ENCODE measurements at regions not wholly inside any gene's neighbourhood (a gene's known extent, or its start where the extent isn't known, plus 50 kb on each side); places are given as distances from the start of the nearest gene placed in this dataset.
A peak's percentile ranks its signal among the peaks of the same experiment; 100 is the strongest.
"Not testable (repeated sequence)": the region's sequence is repeated elsewhere in the genome, so short reads cannot be mapped to it uniquely, and the experiment has no call there.

DNA sequence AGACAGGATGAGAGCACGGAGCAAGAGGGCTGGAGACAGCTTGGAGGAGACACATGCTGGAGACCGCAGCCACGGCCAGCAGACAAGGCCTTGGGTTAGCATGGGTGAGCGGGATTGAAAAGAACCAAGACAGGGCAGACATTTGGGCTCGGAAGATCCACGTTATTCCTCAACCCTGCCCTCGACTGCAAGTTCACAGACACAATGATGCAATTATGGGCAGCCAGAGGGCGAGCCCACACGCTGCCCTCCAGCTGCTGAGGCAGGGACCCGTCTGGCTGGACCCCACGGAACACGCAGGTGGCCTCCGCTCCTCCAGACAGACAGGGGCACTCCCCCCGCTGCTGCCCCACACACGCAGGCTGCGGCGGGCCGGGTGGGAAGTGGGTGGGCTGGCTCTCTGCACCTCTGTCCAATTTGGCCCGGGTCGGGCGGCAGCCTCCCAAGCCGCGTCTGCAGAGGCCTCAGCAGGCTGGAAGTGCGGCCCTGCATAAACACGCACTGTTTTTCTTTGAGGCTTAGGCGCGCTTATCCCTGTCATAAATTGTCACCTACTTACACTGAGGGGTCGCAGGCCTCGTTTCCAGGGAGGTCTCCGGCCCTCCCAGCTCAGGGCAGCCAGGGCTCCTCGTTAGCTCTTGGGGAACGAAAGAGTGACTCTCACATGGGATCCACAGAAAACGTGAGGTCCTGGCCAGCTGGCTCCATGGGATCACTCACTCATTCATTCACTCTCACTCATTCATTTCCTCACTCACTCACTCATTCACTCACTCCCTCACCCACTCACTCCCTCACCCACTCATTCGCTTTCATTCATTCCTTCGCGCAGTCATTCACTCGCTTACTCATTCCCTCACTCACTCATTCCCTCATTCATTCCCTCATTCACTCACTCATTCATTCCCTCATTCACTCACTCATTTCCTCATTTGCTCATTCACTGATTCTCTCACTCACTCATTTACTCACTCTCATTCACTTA lies 303.9 kb downstream of the C16orf95 start:
- no peak for DNase-seq

DNA sequence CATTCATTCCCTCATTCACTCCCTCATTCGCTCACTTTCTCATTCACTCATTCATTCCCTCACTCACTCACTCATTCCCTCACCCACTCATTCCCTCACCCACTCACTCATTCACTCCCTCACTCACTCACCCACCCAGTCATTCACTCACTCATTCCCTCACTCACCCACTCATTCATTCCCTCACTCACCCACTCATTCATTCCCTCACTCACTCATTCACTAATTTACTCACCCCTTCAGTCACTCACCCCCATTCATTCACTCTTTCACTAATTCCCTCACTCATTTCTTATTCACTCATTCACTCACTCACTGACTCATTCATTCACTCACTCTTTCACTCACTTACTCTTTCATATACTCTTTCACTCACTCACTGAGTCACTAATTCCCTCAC lies 303.1 kb downstream of the C16orf95 start:
- DNase-seq = no peak

DNA sequence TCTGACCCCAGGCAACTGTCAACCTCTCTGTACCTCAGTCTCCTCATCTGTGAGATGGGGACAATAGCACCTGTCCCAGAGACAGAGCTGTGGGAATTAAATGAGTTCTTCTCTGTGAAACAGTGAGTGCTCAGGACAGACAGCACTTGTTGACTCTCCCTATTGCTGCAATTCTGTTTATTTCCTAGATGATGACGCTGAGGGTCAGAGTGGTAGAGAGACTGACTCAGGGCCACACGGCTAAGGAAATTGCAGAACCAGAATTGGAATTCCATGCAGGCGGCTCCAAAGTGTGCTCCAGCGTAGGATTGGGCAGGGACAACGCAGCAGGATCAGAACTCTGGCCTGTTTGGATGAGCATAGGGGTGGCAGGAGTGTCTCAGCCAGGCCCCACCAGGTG lies 302.2 kb downstream of the C16orf95 start:
- DNase-seq = no peak

DNA sequence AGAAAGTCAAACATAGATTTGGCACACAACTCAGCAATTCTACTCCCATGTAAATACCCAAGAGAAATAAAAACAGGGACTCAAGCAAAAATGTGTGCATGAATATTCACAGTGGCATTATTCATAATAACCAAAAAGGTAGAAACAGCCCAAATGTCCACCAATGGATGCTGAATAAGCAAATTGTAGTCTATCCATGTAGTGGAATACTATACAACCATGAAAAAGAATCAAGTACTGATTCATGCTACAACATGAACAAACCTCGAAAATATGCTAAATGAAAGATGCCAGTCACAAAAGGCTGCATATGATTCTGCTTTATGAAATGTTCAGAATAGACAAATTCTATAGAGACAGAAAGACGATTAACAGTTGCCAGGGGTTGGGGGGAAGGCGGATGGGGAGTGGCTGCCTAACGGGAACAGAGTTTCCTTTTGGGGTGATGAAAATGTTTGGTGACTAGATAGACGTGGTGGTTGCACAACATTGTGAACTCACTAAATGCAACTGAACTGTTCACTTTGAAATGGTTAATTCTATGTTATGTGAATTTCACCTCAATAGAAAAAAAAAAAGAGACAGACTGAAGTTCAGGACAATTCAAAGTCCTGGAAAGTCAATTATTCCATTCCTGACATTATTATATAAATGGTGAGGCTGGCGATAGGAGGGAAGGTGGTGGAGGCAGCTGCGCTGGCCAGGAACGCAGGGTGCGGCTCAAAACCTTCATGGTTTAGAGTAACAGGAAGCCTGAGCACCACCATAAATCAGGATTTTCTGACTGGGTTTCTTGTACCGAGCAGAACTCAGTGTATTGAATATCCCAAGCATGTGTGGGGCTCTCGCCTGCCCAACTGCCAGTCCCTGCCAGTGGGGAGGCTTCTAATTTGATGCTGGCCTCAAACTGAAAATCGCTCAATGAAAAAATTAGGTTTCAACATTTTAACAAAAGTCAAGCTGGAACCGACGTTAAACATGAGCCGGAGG lies 300.9 kb downstream of the C16orf95 start:
- no peak for DNase-seq

- peak; percentile 18 for DNase-seq
Observed at GRCh38 chr16:87017371-87018012, 299.7 kb downstream of the C16orf95 start.

DNA sequence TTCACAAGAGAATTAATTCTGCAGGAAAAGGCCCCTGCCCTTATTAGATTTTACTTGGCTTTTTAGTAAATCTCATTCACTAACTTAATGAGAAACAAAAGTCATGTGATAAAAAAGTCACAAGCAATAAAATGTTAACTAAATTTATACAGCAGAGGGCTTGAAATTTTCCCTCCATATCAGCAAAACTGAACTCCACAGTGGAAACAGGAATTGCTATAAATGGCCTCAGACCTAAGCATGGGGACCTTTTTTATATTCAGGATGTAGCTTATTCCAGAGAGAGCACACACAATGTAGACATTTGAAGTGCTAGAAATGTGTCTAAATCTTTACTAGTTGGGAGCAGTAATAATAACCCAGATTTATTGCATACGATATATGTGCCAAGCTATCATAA lies 291.5 kb downstream of the C16orf95 start:
- no peak for DNase-seq

- no peak for DNase-seq
Observed at GRCh38 chr16:87027056-87027616, 290.1 kb downstream of the C16orf95 start.

DNA sequence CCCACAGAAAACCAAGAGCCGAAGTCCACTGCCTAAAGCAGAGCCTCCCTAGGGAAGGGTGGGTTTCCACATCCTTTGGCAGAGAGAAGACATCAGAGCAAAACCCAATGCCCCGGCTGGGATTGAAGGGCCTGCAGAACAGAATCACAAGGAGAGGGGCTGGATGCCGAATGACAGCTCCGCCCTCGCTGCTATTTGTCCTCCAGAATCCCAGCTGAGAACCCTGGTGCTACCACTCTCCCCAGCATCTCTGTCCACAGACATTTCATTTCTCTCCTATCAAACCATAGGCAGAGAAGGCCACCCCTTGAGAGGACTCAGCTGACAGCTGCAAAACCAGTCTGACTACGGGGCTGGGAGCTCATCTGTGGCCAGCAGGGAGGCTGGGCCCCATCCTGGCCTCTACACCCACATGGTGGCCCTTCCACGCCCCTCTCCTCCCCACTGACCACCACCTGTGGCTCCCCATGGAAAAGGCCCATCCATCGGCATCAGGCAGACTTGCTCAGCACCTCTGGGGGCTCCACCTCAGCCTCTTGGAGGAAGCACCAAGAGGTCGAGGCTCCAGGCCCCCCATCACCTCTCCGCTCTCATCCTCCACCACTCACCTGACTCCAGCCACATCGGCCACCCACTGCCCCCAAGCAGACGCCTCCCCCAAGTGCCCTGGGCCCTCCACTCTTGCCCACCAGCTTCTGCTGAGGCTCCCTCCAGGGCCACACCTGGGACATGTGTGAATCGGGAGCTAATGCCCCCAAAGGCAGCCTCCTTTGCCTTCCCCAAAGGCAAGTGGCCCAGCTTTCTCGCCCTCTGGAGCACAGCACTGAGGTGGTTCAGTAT lies 288.5 kb downstream of the C16orf95 start:
- DNase-seq = no peak

- DNase-seq = no peak
Observed at GRCh38 chr16:87032554-87032953, 284.6 kb downstream of the C16orf95 start.

GRCh38 chr16:87033021-87033471 lies 284.1 kb downstream of the C16orf95 start:
- DNase-seq = no peak

GRCh38 chr16:87033541-87034300 lies 283.5 kb downstream of the C16orf95 start:
- no peak for DNase-seq

- no peak for DNase-seq
Observed at GRCh38 chr16:87034317-87034716, 282.9 kb downstream of the C16orf95 start.

GRCh38 chr16:87035053-87035452 lies 282.1 kb downstream of the C16orf95 start:
- no peak for DNase-seq

DNA sequence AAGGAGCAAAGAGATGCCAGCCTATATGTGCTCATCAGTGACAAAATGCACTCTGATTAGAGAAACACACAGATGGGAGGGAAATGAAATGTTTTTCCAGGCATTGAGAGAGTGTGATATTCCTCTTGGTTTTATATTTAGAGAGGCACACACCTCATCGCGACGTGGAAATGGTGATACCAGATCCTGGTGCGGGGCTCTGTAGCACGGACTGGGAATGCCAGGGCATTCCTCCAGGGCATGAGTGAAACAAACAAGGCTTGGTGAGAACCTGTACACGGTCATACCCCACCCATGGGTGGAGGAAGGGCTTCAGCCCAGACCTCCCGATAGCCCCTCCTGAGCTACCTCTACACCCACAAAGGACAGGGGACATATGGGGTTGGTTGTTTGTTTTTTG lies 280.2 kb downstream of the C16orf95 start:
- DNase-seq = no peak

DNA sequence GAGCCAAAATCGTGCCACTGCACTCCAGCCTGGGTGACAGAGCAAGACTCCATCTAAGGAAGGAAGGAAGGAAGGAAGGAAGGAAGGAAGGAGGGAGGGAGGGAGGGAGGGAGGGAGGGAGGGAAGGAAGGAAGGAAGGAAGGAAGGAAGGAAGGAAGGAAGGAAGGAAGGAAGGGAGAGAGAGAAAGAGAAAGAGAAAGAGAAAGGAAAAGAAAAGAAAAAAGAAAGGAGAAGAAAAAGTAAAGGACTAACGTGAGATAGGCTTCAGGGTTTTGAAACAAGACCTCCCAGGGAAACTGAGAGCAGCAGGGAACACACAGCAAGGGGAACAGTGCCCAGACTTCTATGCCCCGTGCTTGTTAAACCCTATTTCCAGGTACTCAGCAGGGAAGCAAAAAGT lies 278.7 kb downstream of the C16orf95 start:
- not testable (repeated sequence) for DNase-seq

DNA sequence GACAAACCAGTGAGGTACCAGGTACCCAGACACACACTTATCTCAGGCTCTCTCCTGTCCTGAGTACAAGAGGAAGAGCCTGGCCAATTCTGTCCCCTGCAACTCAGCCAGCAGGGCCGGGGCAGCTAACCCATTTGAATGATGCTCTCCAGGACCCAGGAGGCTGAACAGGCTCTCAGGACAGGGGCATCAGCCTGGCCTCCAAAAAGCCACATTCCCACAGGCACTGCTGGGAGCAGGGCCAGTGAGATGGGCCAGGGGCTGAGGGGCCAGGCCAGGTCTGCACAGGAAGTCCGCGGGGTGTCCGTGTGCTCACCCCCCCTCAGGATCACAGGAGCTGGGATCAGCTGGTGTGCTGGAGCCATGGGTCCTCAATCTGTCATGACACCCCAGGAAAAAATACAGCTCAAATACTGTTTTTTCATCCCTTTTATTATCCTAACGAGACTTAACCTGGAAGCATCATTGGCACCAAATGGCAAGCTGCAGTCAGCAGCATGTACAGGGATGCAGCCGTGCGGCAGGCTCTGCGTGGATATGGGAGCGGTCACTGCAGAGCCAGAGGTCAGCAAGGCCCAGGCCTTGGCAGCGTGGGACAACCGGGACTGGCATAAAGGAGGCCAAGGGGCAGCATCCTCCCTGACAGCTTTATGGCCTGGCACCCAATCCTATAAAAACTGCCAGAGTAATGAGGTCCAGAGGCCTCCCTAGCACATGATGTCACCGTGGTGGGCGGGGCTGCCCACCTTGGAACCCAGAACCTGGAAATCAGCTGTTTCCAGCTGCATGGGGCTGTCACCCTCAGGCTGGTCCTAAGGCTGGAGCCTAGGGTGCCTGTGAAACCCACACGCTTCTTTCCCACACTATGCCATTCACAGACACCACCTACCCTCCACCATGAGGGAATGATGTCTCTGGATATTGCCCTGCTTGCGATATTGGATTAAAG lies 276.7 kb downstream of the C16orf95 start:
- no peak for DNase-seq

DNA sequence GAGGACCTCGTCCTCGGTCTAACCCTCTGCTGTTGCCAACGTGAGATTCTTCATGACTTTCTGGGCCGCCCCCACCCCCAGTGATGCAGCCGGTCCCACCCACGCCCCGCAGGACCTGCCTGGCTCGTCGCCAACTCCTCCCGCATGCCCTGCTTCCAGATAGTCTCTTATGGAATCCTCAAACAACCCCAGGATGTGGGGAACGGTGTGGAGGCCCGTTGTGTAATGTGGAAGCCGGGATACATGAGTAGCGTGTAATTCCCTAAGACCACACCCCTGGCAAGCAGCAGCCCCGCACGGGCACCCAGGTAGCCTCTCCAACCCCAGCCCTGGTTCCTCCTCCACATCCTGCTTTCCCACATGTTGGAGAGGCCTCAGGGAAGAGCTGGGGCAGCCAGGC lies 275.9 kb downstream of the C16orf95 start:
- DNase-seq = no peak

DNA sequence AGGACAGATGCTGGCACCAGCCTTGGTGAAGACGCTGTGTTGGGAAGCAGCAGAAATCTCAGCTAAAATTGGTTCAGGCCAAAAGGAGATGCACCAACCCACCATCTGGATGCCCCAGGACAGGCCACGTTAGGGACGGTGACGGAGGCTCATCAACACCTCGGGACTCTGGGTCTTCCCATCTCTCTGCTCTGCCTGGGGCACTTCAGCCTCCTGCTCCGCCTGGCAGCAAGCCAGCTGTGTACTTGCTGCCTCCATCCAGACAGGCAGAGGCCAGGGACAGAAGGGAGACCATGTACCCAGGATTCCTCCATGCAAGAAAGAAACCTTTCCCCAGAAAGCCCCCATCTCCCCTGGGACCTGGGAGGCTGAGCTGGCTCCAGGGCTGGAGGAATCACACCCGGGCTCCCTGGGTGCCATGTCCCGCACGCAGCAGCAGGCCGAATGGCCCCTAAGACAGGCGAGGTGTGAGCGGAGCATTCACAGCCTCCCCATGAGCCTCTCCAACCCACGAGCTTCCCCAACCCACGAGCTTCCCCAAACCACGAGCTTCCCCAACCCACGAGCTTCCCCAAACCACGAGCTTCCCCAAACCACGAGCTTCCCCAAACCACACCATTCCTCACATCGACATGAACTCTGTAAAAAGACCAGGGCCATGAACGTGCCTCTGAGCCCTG lies 274.5 kb downstream of the C16orf95 start:
- DNase-seq = no peak
